ENCODE measurements at regions not wholly inside any gene's neighbourhood (a gene's known extent, or its start where the extent isn't known, plus 50 kb on each side); places are given as distances from the start of the nearest gene placed in this dataset.

DNA sequence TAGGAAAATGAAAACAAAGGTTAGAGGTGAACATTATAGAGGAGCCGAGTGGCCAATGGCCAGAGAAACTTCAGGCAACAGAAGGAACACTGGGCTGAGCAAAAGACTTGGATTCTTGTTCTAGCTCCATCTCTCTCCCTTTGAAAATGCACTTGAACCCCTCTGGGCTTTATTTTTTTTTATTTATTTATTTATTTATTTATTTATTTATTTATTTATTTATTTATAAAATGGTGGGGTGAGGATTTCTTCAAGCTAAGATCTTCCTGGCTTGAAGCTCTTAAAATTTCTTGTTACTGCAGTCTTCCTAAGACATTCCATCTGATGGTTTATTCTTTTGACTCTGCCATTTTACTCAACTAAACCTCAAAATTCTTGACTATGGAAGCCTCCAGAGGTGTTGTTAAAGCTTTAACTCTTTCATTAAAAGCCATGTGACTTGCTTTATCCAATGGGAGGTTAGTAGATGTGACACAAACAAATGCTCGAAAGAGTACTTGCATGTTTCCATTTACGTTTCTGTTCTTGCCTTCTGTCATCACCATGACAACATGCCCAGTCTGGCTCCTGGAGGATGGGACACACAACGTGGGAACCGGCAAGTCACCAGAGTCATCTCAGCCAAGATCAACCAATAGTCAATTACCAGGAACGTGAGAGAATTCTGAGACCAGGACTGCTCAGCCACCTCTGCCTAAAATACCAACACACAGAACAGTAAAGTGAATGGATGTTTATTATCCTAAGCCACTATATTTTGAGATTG lies 325.2 kb upstream of the CTNNB1 start:
- TF ChIP-seq EZH2phosphoT487 (IDR thresholded peaks at IDR 0.05; ENCODE audit: borderline replicate concordance, low read depth, low read length): no peak
- TF ChIP-seq, protein P1, sequence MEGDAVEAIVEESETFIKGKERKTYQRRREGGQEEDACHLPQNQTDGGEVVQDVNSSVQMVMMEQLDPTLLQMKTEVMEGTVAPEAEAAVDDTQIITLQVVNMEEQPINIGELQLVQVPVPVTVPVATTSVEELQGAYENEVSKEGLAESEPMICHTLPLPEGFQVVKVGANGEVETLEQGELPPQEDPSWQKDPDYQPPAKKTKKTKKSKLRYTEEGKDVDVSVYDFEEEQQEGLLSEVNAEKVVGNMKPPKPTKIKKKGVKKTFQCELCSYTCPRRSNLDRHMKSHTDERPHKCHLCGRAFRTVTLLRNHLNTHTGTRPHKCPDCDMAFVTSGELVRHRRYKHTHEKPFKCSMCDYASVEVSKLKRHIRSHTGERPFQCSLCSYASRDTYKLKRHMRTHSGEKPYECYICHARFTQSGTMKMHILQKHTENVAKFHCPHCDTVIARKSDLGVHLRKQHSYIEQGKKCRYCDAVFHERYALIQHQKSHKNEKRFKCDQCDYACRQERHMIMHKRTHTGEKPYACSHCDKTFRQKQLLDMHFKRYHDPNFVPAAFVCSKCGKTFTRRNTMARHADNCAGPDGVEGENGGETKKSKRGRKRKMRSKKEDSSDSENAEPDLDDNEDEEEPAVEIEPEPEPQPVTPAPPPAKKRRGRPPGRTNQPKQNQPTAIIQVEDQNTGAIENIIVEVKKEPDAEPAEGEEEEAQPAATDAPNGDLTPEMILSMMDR (conservative IDR thresholded peaks at IDR 0.05; ENCODE audit: low read length): no peak

Measured in OCI-LY7 (cell line).